DMS153 (cell line): ENCODE measurements at regions not wholly inside any gene's neighbourhood (a gene's known extent, or its start where the extent isn't known, plus 50 kb on each side); places are given as distances from the start of the nearest gene placed in this dataset.
A peak's percentile ranks its signal among the peaks of the same experiment; 100 is the strongest.

Experiments used
- DNase-seq: peaks from one replicate; lab custom pipeline; 2025; lab: John Stamatoyannopoulos, UW

- DNase-seq: no peak
These were observed 83.4 kb downstream of the C13orf42 start for GRCh38 chr13:51027644-51028043.

- no peak for DNase-seq
These were observed 85.1 kb downstream of the C13orf42 start for GRCh38 chr13:51026016-51026415.

GRCh38 chr13:51025245-51025905, 85.7 kb downstream of the C13orf42 start:
- DNase-seq: no peak

- DNase-seq: no peak
These were observed 89.3 kb downstream of the C13orf42 start for GRCh38 chr13:51021811-51022210.

- no peak for DNase-seq
These were observed 90.5 kb downstream of the C13orf42 start for GRCh38 chr13:51020600-51020999.

- no peak for DNase-seq
These were observed 92.0 kb downstream of the C13orf42 start for GRCh38 chr13:51019026-51019425.

GRCh38 chr13:51017516-51017915, 93.6 kb downstream of the C13orf42 start:
- DNase-seq: no peak

- DNase-seq: peak; percentile 46
These were observed 95.1 kb downstream of the C13orf42 start for GRCh38 chr13:51015973-51016372.

- DNase-seq: no peak
These were observed 100.0 kb downstream of the RNASEH2B start for GRCh38 chr13:51009597-51009996.

- DNase-seq: no peak
These were observed 97.6 kb downstream of the RNASEH2B start for GRCh38 chr13:51007216-51007615.

GRCh38 chr13:51006067-51006845, 96.7 kb downstream of the RNASEH2B start:
- no peak for DNase-seq
